Panc1 (cell line): ENCODE measurements at regions not wholly inside any gene's neighbourhood (a gene's known extent, or its start where the extent isn't known, plus 50 kb on each side); places are given as distances from the start of the nearest gene placed in this dataset.

Experiments
- CTCF ChIP-seq: fragments of 450-650 bp; IDR thresholded peaks from 2 replicates; pipeline ENCODE4 v1.5.1; 2017; ENCODE audit warnings: mild to moderate bottlenecking
- POLR2AphosphoS5 ChIP-seq: IDR thresholded peaks from 2 replicates; pipeline ENCODE4 v1.6.1; 2012; ENCODE audit warnings: mild to moderate bottlenecking, low read depth, low read length, moderate library complexity
- SIN3A ChIP-seq: IDR thresholded peaks from 2 replicates; pipeline ENCODE4 v1.6.1; 2012; ENCODE audit warnings: low read depth, mild to moderate bottlenecking, low read length, moderate library complexity, borderline replicate concordance; ENCODE audit not compliant: insufficient read depth
- TCF7L2 ChIP-seq: IDR thresholded peaks from 2 replicates; pipeline ENCODE4 v1.6.1; 2011; ENCODE audit warnings: mild to moderate bottlenecking, low read depth, low read length, inconsistent platforms

GRCh38 chr19:31784671-31785101 lies 435.4 kb upstream of the TSHZ3 start:
- TF ChIP-seq CTCF (no peak), POLR2AphosphoS5 (no peak), TCF7L2 (no peak), SIN3A (no peak)
